WTC11 (cell line): ENCODE measurements at regions not wholly inside any gene's neighbourhood (a gene's known extent, or its start where the extent isn't known, plus 50 kb on each side); places are given as distances from the start of the nearest gene placed in this dataset.

Experiments
- ATAC-seq: fragments of 200-7000 bp; cut with Tn5 transposase; 2 replicates; pipeline ENCODE4 v1.10.0; 2021; ENCODE audit warnings: mild to moderate bottlenecking, moderate library complexity
- CTCF ChIA-PET: fragments of 300-600 bp; sonication (Branson Sonifier 250); formaldehyde crosslinking; loops from one replicate; lab custom pipeline; 2021; ENCODE audit warnings: antibody characterized with exemption; lab: Charles Lee
- POLR2A ChIA-PET: fragments of 350-600 bp; sonication (Branson Sonifier 250); formaldehyde crosslinking; loops from one replicate; lab custom pipeline; 2021; ENCODE audit warnings: antibody characterized with exemption; lab: Charles Lee
- DNase-seq: peaks from one replicate; pipeline ENCODE4 v3.0.0; 2021; ENCODE audit warnings: low spot score
- H3K27ac Mint-ChIP-seq: 2 replicates; pipeline ENCODE4 v1.8.0; 2021; ENCODE audit warnings: mixed read lengths
- H3K27me3 Mint-ChIP-seq: 2 replicates; pipeline ENCODE4 v1.8.0; 2021; ENCODE audit warnings: low read depth, mild to moderate bottlenecking, moderate library complexity, mixed read lengths
- H3K36me3 Mint-ChIP-seq: 2 replicates; pipeline ENCODE4 v1.8.0; 2021; ENCODE audit warnings: mixed read lengths
- H3K4me1 Mint-ChIP-seq: 2 replicates; pipeline ENCODE4 v1.8.0; 2022; ENCODE audit warnings: mixed read lengths
- H3K4me3 Mint-ChIP-seq: 2 replicates; pipeline ENCODE4 v1.8.0; 2021; ENCODE audit warnings: mild to moderate bottlenecking, moderate library complexity, mixed read lengths
- H3K9me3 Mint-ChIP-seq: 2 replicates; pipeline ENCODE4 v1.8.0; 2021; ENCODE audit warnings: mixed read lengths
- ATF1 ChIP-seq: sonication (generic); formaldehyde crosslinking; IDR thresholded peaks from 2 replicates; pipeline ENCODE4 v1.8.1; 2023; ENCODE audit warnings: mild to moderate bottlenecking, moderate library complexity, missing genetic modification reagents
- ATF3 ChIP-seq: sonication (generic); formaldehyde crosslinking; conservative IDR thresholded peaks from 2 replicates; pipeline ENCODE4 v1.8.1; 2022; ENCODE audit warnings: mild to moderate bottlenecking, missing genetic modification reagents
- CBFB ChIP-seq: sonication (generic); formaldehyde crosslinking; IDR thresholded peaks from 2 replicates; pipeline ENCODE4 v1.8.1; 2022; ENCODE audit warnings: mild to moderate bottlenecking, low read depth, missing genetic modification reagents
- E2F4 ChIP-seq: sonication (generic); formaldehyde crosslinking; IDR thresholded peaks from 2 replicates; pipeline ENCODE4 v1.8.1; 2022; ENCODE audit warnings: low read depth, mild to moderate bottlenecking, moderate library complexity, missing genetic modification reagents, borderline replicate concordance
- EMX1 ChIP-seq: fragments of 250-450 bp; sonication (Bioruptor Pico); IDR thresholded peaks from 2 replicates; pipeline ENCODE4 v1.8.0; 2021; ENCODE audit warnings: mild to moderate bottlenecking
- GRHL2 ChIP-seq: fragments of 250-450 bp; sonication (Bioruptor Pico); IDR thresholded peaks from 2 replicates; pipeline ENCODE4 v1.8.0; 2022; ENCODE audit warnings: mild to moderate bottlenecking, moderate library complexity; ENCODE audit not compliant: insufficient replicate concordance, severe bottlenecking
- HMGXB4 ChIP-seq: sonication (generic); formaldehyde crosslinking; IDR thresholded peaks from 2 replicates; pipeline ENCODE4 v1.8.1; 2023; ENCODE audit warnings: mild to moderate bottlenecking, moderate library complexity, missing genetic modification reagents
- NFATC4 ChIP-seq: fragments of 250-450 bp; sonication (Bioruptor Pico); IDR thresholded peaks from 2 replicates; pipeline ENCODE4 v1.9.0; 2021; ENCODE audit warnings: mild to moderate bottlenecking
- NFE2L1 ChIP-seq: sonication (generic); formaldehyde crosslinking; IDR thresholded peaks from 2 replicates; pipeline ENCODE4 v1.8.1; 2023; ENCODE audit warnings: missing genetic modification reagents
- PRDM15 ChIP-seq: sonication (generic); formaldehyde crosslinking; IDR thresholded peaks from 2 replicates; pipeline ENCODE4 v1.8.0; 2022; ENCODE audit warnings: missing genetic modification reagents
- RORB ChIP-seq: fragments of 250-450 bp; sonication (Bioruptor Pico); IDR thresholded peaks from 2 replicates; pipeline ENCODE4 v1.9.0; 2021; ENCODE audit warnings: mild to moderate bottlenecking
- ZNF219 ChIP-seq: sonication (generic); formaldehyde crosslinking; IDR thresholded peaks from 2 replicates; pipeline ENCODE4 v1.8.0; 2023; ENCODE audit warnings: missing genetic modification reagents, mild to moderate bottlenecking, borderline replicate concordance
- ZNF263 ChIP-seq: sonication (generic); formaldehyde crosslinking; IDR thresholded peaks from 2 replicates; pipeline ENCODE4 v1.8.1; 2022; ENCODE audit warnings: low read depth, mild to moderate bottlenecking, moderate library complexity, missing genetic modification reagents
- ZNF512 ChIP-seq: sonication (generic); formaldehyde crosslinking; IDR thresholded peaks from 2 replicates; pipeline ENCODE4 v1.8.1; 2022; ENCODE audit warnings: missing genetic modification reagents, borderline replicate concordance
- ZSCAN18 ChIP-seq: fragments of 250-450 bp; sonication (Bioruptor Pico); IDR thresholded peaks from 2 replicates; pipeline ENCODE4 v2.1.2; 2022; ENCODE audit warnings: mild to moderate bottlenecking, moderate library complexity

GRCh38 chr5:159775890-159776289, 140.4 kb upstream of the ADRA1B start:
- CTCF ChIA-PET: no interaction called here

More at GRCh38 chr5:159775890-159776289, 140.4 kb upstream of the ADRA1B start:
- TF ChIP-seq GRHL2 (CRISPR knock-in tag) (no peak), PRDM15 (no peak), ZNF219 (CRISPR knock-in tag) (no peak), ATF1 (CRISPR knock-in tag) (no peak), CBFB (no peak), EMX1 (CRISPR knock-in tag) (no peak), ATF3 (no peak), ZNF263 (no peak), RORB (CRISPR knock-in tag) (no peak), NFATC4 (CRISPR knock-in tag) (no peak), HMGXB4 (CRISPR knock-in tag) (no peak), ZNF512 (CRISPR knock-in tag) (no peak), ZSCAN18 (CRISPR knock-in tag) (no peak), NFE2L1 (CRISPR knock-in tag) (no peak), E2F4 (no peak)
- Mint-ChIP-seq H3K9me3 (no peaks in the 10 kb centered on the region), H3K27me3 (peaks cover 11% of the 10 kb centered on the region), H3K4me3 (no peak overlapping the region), H3K27ac (no peak overlapping the region), H3K4me1 (peaks cover 34% of the 10 kb centered on the region), H3K36me3 (no peaks in the 10 kb centered on the region)
- DNase-seq: no peak
- POLR2A ChIA-PET: no interaction called here
- no peak for ATAC-seq
